HG03354 (cell line): ENCODE measurements at regions not wholly inside any gene's neighbourhood (a gene's known extent, or its start where the extent isn't known, plus 50 kb on each side); places are given as distances from the start of the nearest gene placed in this dataset.

Experiments used
- ATAC-seq: cut with Tn5 transposase; IDR thresholded peaks from one replicate; pipeline ENCODE4 v1.9.1; 2021; ENCODE audit warnings: mild to moderate bottlenecking; ENCODE audit not compliant: unreplicated experiment, poor library complexity, severe bottlenecking

- ATAC-seq = no peak
Observed at GRCh38 chr13:36550177-36550576, 117.9 kb downstream of the CCNA1 start.

- no peak for ATAC-seq
Observed at GRCh38 chr13:36551445-36551844, 119.2 kb downstream of the CCNA1 start.

GRCh38 chr13:36552334-36552733 lies 120.0 kb downstream of the CCNA1 start:
- peak; percentile 54 for ATAC-seq

DNA sequence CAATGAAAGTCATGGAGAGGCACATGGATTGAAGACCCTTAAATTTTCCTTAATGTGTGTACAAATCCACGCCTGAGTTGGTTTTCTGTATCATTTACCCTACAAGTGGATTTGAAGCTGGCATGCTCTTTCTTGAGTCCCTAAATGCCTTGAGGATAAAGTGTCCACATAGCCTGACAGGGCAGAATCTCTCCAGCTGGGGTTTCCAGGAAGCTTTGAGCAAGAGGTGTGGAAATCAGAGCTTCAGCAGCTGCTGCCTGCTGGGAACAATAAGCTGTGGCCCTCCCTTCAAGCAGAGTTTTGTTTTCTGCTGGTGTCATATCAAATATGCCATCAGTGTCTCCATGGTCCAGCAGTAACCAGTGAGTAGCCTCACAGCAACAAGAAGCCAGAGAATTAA lies 120.3 kb upstream of the SERTM1 start:
- no peak for ATAC-seq

GRCh38 chr13:36555151-36555986 lies 118.5 kb upstream of the SERTM1 start:
- ATAC-seq = peak; percentile 40

- ATAC-seq = no peak
Observed at GRCh38 chr13:36559375-36559774, 114.4 kb upstream of the SERTM1 start.

DNA sequence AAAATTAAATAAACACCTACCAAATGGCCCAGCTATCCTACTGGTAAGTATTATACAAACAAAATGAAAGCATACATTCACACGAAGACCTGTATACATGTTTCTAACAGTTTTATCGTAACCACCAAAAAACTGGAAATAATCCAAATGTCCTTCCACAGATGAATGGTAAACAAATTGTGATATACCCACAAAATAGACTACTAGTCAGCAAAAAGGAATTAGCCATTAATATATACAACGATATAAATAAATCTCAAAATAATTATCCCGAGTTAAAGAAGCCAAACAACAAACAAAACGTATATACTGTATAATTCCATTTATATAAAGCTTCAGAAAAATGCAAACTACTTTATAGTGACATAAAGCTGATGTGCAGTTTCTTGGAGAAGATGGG lies 106.3 kb upstream of the SERTM1 start:
- ATAC-seq = no peak

GRCh38 chr13:36570489-36570888 lies 103.3 kb upstream of the SERTM1 start:
- no peak for ATAC-seq

DNA sequence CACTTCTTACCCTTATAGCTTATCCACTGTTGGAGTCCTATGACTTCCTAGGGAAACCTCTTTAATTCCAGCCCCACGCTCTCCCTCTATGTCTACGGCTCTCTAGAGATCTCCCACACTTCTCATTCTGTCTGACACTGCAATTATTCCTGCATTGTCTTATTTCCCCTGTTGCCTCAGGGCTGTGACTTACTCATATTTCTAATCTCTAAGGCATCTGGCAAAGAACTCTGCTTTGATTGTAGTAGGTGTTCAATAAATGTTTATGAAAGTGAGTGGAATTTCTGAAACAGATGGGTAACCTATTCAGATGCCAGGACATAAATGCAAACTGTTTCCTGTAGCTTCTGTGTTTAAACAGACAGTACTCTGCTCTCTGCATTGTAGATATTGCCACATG lies 102.4 kb upstream of the SERTM1 start:
- ATAC-seq = no peak

DNA sequence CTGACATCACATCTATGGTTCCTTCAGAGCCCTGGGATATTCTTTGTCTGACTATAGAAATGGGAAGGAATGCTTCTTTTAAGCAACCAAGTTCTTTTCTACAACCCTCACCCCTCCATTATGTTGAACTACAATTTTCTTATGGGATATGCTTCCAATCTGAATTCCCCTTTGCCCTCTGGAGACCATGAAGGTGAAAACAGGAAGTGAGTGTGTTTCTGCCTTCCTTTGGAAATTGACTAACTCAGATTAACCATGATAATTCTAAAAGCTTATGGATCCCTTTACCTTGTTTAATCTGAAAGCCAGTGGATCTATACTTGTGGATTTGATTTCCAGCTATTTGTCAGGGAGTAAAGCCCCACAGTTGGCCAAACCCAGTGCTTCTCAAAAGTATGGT lies 90.8 kb upstream of the SERTM1 start:
- no peak for ATAC-seq

GRCh38 chr13:36599641-36600040 lies 74.2 kb upstream of the SERTM1 start:
- no peak for ATAC-seq

GRCh38 chr13:36601186-36601585 lies 72.6 kb upstream of the SERTM1 start:
- ATAC-seq = no peak

DNA sequence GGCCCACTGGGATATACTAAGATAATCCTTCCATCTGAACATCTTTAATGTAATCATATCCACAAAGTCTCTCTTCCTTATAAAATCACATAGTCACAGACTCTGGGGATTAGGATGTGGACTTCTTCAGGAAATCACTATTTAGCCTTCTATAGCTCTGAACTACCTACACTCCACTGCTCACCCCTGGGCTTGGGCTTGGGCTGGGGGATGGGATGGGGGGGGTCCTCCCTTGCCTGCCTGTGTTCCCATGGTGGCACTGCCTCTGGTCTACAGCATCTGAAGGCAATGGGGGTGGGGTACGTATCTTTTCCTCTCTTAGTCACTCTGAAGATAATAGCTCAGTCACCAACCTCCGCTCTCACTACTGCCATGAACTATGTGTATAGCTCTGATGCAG lies 67.8 kb upstream of the SERTM1 start:
- no peak for ATAC-seq

DNA sequence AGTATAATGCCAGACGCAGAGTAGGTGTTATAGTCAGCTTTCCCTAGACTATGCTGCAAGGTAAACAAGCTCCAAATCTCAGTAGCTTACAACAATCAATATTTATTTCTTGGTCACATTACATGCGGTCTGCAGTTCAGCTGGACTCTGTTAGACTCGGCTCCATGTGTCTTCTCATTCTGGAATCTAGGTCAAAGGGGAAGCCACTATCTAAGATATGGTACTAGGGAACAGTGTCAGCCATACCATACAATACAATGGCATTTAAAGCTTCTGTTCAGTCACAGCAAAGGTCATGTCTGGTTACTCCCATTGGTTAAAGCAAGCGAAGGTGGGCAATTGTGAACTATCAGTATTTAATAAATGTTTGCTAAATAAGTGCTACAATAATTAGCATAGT lies 65.3 kb upstream of the SERTM1 start:
- no peak for ATAC-seq

GRCh38 chr13:36612230-36612629 lies 61.6 kb upstream of the SERTM1 start:
- ATAC-seq = no peak

GRCh38 chr13:36616706-36617105 lies 57.1 kb upstream of the SERTM1 start:
- no peak for ATAC-seq

GRCh38 chr13:36619535-36619934 lies 54.3 kb upstream of the SERTM1 start:
- no peak for ATAC-seq
